Activated effector memory CD4-positive, alpha-beta T cell treated with anti-CD3 and anti-CD28 coated beads, Interleukin-2, amount 50 U/mL, for 16 hours (primary cell): ENCODE measurements at regions not wholly inside any gene's neighbourhood (a gene's known extent, or its start where the extent isn't known, plus 50 kb on each side); places are given as distances from the start of the nearest gene placed in this dataset.

Experiments
- DNase-seq: peaks from one replicate; pipeline ENCODE4 v3.0.0-alpha.2; 2020

DNA sequence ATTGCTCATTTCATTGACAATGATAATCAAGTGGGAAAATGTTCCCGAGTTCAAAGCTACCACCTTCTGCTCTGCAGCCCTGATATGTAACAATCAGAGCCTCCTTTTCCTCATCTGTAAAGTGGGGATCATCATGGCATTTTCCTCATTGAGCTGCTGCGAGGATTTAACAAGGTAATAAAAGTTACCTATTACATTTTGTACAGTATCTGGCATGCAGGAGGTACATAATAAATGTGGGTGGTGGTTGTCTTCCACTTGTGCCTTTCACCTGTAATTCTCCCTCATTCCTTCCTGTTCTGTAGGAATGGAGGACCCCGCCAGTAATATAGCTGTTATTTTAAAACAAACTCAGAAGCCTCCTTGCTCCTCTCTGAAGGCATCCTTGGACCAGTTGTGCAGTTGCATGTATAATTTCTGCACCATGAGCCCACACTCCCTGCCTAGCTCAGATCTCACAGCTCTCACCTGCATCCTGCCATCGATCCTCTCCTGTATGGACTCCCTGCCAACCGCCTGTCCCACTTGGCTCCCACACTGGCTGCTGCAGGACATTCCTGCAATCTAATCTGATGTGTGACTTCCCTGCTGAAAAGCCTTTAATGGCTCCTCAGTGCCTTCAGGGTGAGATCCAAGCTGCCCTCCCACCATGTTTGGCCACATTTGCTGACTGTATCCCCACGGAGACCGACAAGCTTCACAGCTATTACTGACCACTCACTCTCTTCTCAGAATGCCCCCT is 350.4 kb downstream of the EN1 start:
- DNase-seq = no peak

DNA sequence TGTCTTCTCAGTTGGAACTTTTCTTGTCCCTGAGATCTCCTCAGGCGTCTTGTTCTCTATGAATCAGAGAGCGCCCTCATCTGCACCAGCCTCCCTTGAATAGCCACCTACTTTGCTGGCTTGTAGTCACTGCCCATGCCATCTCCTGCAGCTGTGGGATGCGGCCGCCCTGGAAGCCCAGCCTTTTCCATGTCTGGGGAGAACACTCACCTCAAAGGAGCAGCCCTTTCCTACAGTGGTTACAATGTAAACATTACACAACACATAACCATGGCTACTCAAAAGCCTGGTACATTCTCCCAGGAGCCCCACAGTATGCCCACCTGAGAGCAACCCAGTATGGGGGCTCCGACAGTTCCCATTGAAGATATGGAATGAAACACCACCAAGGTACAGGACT is 351.0 kb downstream of the EN1 start:
- no peak for DNase-seq

DNA sequence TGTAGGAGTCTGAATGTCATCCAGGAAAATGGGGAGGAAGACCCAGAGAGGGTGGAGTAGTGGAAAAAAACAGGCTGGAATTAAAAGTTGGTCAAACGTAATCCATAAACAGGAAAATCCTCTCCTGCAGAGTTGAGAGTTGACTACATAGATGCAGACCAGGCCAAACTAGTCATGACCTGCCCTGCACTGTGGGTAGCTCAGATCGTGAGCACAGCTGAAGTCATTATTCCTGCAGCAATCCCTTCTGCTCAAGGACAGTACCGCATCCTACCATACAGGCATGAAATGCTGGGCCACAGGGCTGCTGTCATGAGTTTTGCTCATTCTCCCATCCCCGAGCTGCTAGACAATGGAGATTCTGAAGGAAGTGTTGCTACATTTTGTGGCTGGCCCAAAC is 352.2 kb downstream of the EN1 start:
- DNase-seq = no peak

DNA sequence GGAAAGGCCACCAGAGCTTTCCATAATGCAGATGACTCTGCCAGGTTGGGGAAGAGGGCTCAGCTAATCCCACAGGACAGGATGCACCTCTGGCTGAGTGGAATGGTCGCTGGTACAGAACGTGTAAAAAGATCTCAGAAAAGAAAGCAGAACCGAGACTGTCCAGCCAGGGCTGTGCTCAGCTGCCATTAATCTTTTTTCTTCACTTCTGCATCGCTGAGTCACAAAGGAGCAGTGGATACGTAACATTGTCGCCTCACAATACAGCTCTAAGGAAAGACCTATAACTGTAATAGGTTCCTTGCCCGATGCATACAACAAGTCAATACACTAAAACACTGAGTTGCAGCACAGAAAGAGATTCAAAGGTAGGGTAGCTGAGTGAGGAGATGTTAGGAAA is 354.2 kb downstream of the EN1 start:
- no peak for DNase-seq

- no peak for DNase-seq
Observed at GRCh38 chr2:118492335-118492734, 355.1 kb downstream of the EN1 start.

DNA sequence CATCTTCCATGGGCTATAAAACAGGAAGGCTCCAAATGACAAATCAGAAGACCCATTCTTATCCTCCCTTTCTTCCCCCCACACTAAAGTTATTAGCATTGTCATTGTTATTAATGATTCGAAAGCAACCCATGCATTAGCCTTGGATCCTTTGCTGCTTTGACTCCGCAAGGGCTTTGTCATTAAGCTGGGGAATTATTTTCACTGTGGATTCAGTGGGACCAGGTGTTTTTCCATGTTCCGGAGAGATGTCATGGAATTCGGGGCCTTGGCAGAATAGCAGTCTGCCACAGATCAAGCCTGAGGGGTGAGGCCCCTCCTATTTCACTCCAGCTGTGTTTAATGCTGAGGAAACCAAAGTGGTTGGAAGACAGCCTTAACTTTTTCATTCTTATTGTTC is 357.1 kb downstream of the EN1 start:
- DNase-seq = no peak

DNA sequence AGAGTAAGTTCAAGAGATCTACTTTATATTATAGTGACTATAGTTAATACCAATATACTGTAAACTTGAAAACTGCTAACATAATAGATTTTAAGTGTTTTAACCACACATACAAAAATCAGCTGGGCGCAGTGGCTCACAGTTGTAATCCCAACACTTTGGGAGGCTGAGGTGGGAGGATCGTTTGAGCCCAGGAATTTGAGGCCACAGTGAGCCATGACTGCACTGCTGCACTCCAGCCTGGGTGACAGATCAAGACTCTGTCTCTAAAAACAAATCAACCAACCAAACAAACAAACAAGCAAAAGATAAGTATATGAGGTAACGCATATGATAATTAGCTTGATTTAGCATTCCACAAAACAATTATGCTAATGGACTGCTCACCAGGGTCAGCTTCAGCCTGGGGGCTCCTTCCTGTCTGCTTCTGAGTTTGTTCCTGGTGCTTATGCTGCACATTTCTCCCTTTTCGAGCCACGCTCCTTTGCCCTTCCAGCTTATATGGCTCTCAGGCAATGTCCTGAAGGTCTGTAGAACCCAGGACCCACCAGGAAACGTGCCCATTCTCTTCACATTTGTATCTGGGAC is 357.6 kb downstream of the EN1 start:
- no peak for DNase-seq

GRCh38 chr2:118481299-118481698 is 366.1 kb downstream of the EN1 start:
- DNase-seq = no peak

- no peak for DNase-seq
Observed at GRCh38 chr2:118479020-118479419, 368.4 kb downstream of the EN1 start.

- no peak for DNase-seq
Observed at GRCh38 chr2:118477111-118477862, 370.2 kb downstream of the EN1 start.

DNA sequence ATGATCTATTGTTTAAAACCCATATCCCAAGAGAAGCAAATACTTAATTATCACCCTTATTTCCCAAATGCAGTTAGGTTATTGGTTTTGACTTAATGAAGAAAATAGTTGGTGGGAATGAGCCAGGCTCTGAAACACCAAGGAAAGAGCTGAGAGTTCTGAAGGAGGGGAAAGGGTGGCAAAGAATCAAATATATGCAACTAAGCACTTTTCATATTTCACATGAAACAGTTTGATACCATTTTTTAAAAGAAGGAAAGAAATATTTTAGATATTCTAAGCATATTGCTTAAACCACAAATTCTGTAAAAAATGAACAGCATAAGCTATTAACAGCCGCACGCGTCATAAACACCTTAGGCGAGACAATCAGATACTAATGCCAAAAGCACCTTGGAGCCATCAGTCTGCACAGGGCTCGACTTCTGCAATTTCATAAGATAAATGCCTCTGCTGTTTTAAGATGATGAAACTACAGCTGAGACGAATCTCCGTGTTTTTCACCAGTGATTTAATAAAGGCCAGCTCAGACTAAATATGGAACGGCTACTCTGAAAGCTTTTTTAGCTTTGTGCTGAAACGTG is 371.7 kb downstream of the EN1 start:
- no peak for DNase-seq

- DNase-seq = no peak
Observed at GRCh38 chr2:118474541-118474920, 372.9 kb downstream of the EN1 start.

- no peak for DNase-seq
Observed at GRCh38 chr2:118473846-118474540, 373.5 kb downstream of the EN1 start.

DNA sequence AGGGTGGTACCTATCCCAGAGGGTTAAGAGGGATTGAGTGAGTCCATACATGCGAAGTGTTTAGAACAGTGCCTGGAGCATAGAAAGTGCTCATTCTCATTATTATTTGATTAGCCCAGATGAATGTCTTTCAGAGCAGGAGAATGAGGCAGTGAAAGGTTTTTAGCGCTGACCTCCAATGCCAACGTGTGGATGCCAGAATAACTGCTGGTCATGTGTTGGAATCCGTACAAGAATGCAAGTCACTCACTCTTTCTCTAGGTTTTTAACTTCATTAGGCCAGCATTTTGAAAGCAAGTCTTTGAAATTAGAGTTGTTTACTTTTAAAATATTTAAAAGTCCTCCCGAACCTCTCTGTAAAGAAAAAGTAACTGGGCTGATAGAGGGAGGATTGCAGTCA is 374.2 kb downstream of the EN1 start:
- DNase-seq = no peak

- no peak for DNase-seq
Observed at GRCh38 chr2:118470297-118470696, 377.2 kb downstream of the EN1 start.

GRCh38 chr2:118469103-118469502 is 378.3 kb downstream of the EN1 start:
- DNase-seq = no peak

GRCh38 chr2:118464546-118465265 is 376.4 kb downstream of the INSIG2 start:
- DNase-seq = no peak

DNA sequence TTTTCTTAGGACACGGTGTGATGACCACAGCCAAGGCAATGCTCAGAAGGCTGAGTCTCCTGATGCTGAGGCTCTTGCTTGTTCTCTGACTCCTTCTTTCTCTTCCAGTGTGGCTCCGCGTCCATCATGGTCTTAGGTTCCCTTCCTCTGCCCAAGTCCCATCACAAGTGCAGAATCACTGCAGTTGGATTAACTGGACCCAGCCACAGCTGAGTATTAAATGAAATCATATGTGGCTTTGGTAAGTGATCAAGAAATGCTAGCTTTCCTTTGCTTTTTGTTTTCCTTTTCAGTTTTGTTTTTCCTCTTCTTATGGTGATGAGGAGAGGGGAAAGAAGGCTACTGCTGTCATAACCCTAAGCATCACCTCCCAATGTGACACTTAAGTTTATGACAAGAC is 375.8 kb downstream of the INSIG2 start:
- no peak for DNase-seq

GRCh38 chr2:118460425-118460824 is 372.2 kb downstream of the INSIG2 start:
- no peak for DNase-seq

GRCh38 chr2:118459426-118459825 is 371.2 kb downstream of the INSIG2 start:
- DNase-seq = no peak

DNA sequence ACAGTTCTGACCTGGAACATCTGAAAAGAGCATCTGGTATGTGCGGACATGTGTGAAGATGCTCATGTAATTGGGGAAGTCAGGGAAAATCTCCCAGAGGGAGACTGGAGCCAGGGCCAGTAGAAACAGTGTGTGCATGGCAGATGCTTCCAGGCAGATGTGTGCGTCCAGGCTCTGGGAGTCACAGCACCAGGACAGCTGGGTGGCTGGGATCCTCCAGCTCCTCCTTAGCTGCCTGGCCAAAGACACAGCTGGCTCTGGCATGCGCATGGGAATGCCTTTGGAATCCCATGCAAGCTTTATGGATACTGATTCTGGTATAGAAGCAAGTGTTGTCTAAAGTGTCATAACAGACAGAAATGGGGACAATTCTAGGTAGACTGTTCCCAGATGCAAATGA is 369.7 kb downstream of the INSIG2 start:
- DNase-seq = no peak

DNA sequence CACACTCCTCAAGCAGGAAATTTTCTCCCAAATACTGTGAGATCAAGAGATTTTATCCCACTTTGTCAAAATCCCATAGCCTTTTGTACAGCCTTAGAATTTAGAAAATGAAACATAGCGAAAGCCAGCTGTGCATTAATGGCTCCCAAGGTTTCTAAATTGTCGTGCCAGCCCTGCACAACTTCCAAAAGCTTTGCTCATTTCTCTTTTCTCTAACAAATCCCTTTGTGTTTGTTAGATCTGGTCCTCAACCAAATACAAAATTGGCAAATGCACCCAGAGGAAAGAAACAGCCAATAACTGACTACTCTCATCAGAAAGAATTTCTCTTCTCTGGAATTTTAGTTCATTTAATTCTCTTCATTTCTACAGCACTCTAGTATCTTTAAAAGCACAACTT is 361.1 kb downstream of the INSIG2 start:
- no peak for DNase-seq

- no peak for DNase-seq
Observed at GRCh38 chr2:118443596-118443995, 355.3 kb downstream of the INSIG2 start.
